HEK293T (cell line): ENCODE measurements at regions not wholly inside any gene's neighbourhood (a gene's known extent, or its start where the extent isn't known, plus 50 kb on each side); places are given as distances from the start of the nearest gene placed in this dataset.

ENCODE experiments used
- FOXK2 ChIP-seq: fragments of 450-650 bp; IDR thresholded peaks from 2 replicates; pipeline ENCODE4 v1.6.1; 2016; ENCODE audit warnings: mild to moderate bottlenecking
- SP1 ChIP-seq: fragments of 450-650 bp; IDR thresholded peaks from 2 replicates; pipeline ENCODE4 v1.6.1; 2017
- SUZ12 ChIP-seq: fragments of 450-650 bp; IDR thresholded peaks from 2 replicates; pipeline ENCODE4 v1.6.1; 2016; ENCODE audit warnings: mild to moderate bottlenecking
- TARDBP ChIP-seq: fragments of 450-650 bp; IDR thresholded peaks from 2 replicates; pipeline ENCODE4 v1.6.1; 2016
- ZNF384 ChIP-seq: fragments of 450-650 bp; IDR thresholded peaks from 2 replicates; pipeline ENCODE4 v1.6.1; 2016

DNA sequence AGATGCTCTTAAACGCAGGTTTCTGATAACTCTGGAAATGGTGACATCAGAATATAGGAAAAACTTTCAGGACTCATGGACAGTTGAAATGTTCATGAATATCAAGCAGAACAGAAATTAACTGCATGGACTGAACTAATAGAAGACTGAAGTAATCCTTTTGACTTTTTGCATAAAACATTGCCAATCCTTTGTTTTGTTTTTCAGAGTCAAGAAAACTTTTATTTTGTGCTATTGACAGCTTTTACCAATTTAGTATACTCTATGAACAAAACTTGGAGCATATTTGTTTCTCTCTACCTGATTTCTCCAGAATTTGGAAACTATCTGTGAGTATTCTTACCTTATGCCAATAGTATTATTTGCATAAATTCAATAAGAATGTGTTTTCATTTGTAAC lies 61.2 kb upstream of the HMX1 start:
- TF ChIP-seq SP1 (no peak), FOXK2 (no peak), SUZ12 (no peak), ZNF384 (no peak), TARDBP (no peak)
